SK-N-SH (cell line): ENCODE measurements at regions not wholly inside any gene's neighbourhood (a gene's known extent, or its start where the extent isn't known, plus 50 kb on each side); places are given as distances from the start of the nearest gene placed in this dataset.

Experiments
- CTCF ChIA-PET: fragments of 300-600, 350-600 bp; formaldehyde crosslinking; extraction: SDS; loops from one replicate; lab custom pipeline; 2021; lab: Yijun Ruan, JAX
- POLR2A ChIA-PET: fragments of 350-600 bp; sonication (Branson Sonifier 250); formaldehyde crosslinking; extraction: SDS; loops from one replicate; lab custom pipeline; 2020; ENCODE audit warnings: antibody characterized with exemption, inconsistent platforms; lab: Yijun Ruan, JAX
- DNase-seq: peaks from one replicate; pipeline ENCODE4 v3.0.0; 2012
- H2AFZ ChIP-seq: fragments of 200-600 bp; sonication (generic); 2 replicates; pipeline ENCODE4 v1.8.1; 2016; ENCODE audit warnings: antibody characterized with exemption, mild to moderate bottlenecking, low read depth
- H3F3A ChIP-seq: fragments of 200-600 bp; sonication (generic); replicated peaks from 2 replicates; pipeline ENCODE3; 2016; ENCODE audit warnings: antibody characterized with exemption, mild to moderate bottlenecking; ENCODE audit not compliant: insufficient read depth
- H3K27ac ChIP-seq, 2 experiments: fragments of 200-500 bp in 1 of 2; fragments of 200-600 bp in 1 of 2; sonication (Bioruptor generic) in 1 of 2; sonication (generic), shearing (Covaris generic) in 1 of 2; 2 replicates each; pipeline versions ENCODE4 v1.5.1 to v1.6.1; 2014 to 2016; ENCODE audit warnings: low read depth in 2 of 2, inconsistent platforms in 1 of 2, low read length in 1 of 2, mild to moderate bottlenecking in 1 of 2, mixed read lengths in 1 of 2
- H3K27me3 ChIP-seq: fragments of 200-600 bp; sonication (generic), shearing (Covaris generic); 2 replicates; pipeline ENCODE4 v1.6.1; 2016; ENCODE audit warnings: mixed run types; ENCODE audit not compliant: insufficient read depth
- H3K36me3 ChIP-seq, 2 experiments: fragments of 200-500 bp in 1 of 2; fragments of 200-600 bp in 1 of 2; sonication (Bioruptor generic) in 1 of 2; sonication (generic) in 1 of 2; replicated peaks in 1 of 2; 2 replicates each; pipeline versions ENCODE3 to v1.5.1; 2014 to 2016; ENCODE audit warnings: low read length in 1 of 2, mild to moderate bottlenecking in 1 of 2; ENCODE audit not compliant: insufficient read depth in 2 of 2, control insufficient read depth in 1 of 2
- H3K4me1 ChIP-seq, 2 experiments: fragments of 200-500 bp in 1 of 2; fragments of 200-600 bp in 1 of 2; sonication (Bioruptor generic) in 1 of 2; sonication (generic), shearing (Covaris generic) in 1 of 2; 2 replicates each; pipeline versions ENCODE4 v1.5.1 to v1.6.1; 2014 to 2016; ENCODE audit warnings: low read depth in 1 of 2, low read length in 1 of 2, mixed run types in 1 of 2; ENCODE audit not compliant: insufficient read depth in 2 of 2, control insufficient read depth in 1 of 2
- H3K4me2 ChIP-seq: fragments of 200-600 bp; sonication (generic), shearing (Covaris generic); 2 replicates; pipeline ENCODE4 v1.6.1; 2017; ENCODE audit warnings: mixed run types
- H3K4me3 ChIP-seq, 2 experiments: fragments of 200-500 bp in 1 of 2; fragments of 200-600 bp in 1 of 2; sonication (Bioruptor generic) in 1 of 2; sonication (generic), shearing (Covaris generic) in 1 of 2; 2 replicates each; pipeline versions ENCODE4 v1.5.1 to v1.8.1; 2014 to 2016; ENCODE audit warnings: low read depth in 2 of 2, inconsistent platforms in 1 of 2, low read length in 1 of 2, mild to moderate bottlenecking in 1 of 2, mixed read lengths in 1 of 2, moderate library complexity in 1 of 2
- H3K79me2 ChIP-seq: fragments of 200-600 bp; sonication (generic); 2 replicates; pipeline ENCODE4 v1.8.1; 2017; ENCODE audit warnings: mild to moderate bottlenecking; ENCODE audit not compliant: insufficient read depth
- H3K9ac ChIP-seq: fragments of 200-600 bp; sonication (generic); 2 replicates; pipeline ENCODE4 v1.6.1; 2017; ENCODE audit warnings: mixed run types
- H3K9me2 ChIP-seq: fragments of 200-600 bp; sonication (generic); 2 replicates; pipeline ENCODE4 v1.6.1; 2017; ENCODE audit warnings: mixed run types
- H3K9me3 ChIP-seq: fragments of 200-600 bp; sonication (generic); 2 replicates; pipeline ENCODE4 v1.6.1; 2017; ENCODE audit warnings: mixed run types, mild to moderate bottlenecking, moderate library complexity
- H4K20me1 ChIP-seq: fragments of 200-600 bp; sonication (generic); 2 replicates; pipeline ENCODE4 v1.6.1; 2017; ENCODE audit warnings: mild to moderate bottlenecking, mixed run types; ENCODE audit not compliant: insufficient read depth
- CHD2 ChIP-seq: fragments of 150-350 bp; IDR thresholded peaks from 2 replicates; pipeline ENCODE4 v1.6.1; 2018; ENCODE audit warnings: low read length; ENCODE audit not compliant: partially characterized antibody
- ELF1 ChIP-seq: IDR thresholded peaks from 2 replicates; pipeline ENCODE4 v1.4.0; 2012
- GABPA ChIP-seq: IDR thresholded peaks from 2 replicates; pipeline ENCODE4 v1.4.0; 2012; ENCODE audit warnings: low read depth, mild to moderate bottlenecking
- GATA2 ChIP-seq: sonication (generic); formaldehyde crosslinking; IDR thresholded peaks from 2 replicates; pipeline ENCODE4 v1.5.0; 2020; ENCODE audit warnings: mild to moderate bottlenecking, missing genetic modification reagents
- MEF2A ChIP-seq: IDR thresholded peaks from 2 replicates; pipeline ENCODE4 v1.4.0; 2012; ENCODE audit warnings: low read depth, borderline replicate concordance
- NFIC ChIP-seq: IDR thresholded peaks from 2 replicates; pipeline ENCODE4 v1.4.0; 2012; ENCODE audit warnings: borderline replicate concordance
- NRF1 ChIP-seq: IDR thresholded peaks from 2 replicates; pipeline ENCODE4 v1.6.1; 2012; ENCODE audit warnings: low read depth, mild to moderate bottlenecking, low read length
- RAD21 ChIP-seq: IDR thresholded peaks from 2 replicates; pipeline ENCODE4 v1.6.1; 2012; ENCODE audit warnings: mild to moderate bottlenecking, low read length
- RFX5 ChIP-seq: IDR thresholded peaks from 2 replicates; pipeline ENCODE4 v1.6.1; 2012; ENCODE audit warnings: mild to moderate bottlenecking, improper control_type of control experiment, low read length
- SIN3A ChIP-seq: IDR thresholded peaks from 2 replicates; pipeline ENCODE4 v1.6.1; 2012; ENCODE audit warnings: low read depth, mild to moderate bottlenecking, low read length, moderate library complexity, borderline replicate concordance
- SMC3 ChIP-seq: IDR thresholded peaks from 2 replicates; pipeline ENCODE4 v1.6.1; 2012; ENCODE audit warnings: low read depth, low read length, improper control_type of control experiment
- TAF1 ChIP-seq: IDR thresholded peaks from 2 replicates; pipeline ENCODE4 v1.6.1; 2012; ENCODE audit warnings: low read depth, mild to moderate bottlenecking, low read length, moderate library complexity, borderline replicate concordance
- WGBS: methylation state at CpG from one replicate; pipeline ENCODE4 v1.1.6; 2017; ENCODE audit warnings: low lambda C conversion rate; 5-methylcytosine and 5-hydroxymethylcytosine counted together
- TF ChIP-seq, protein P1 (sequence below): fragments of 150-350 bp; IDR thresholded peaks from 2 replicates; pipeline ENCODE4 v1.6.1; 2016; ENCODE audit warnings: mild to moderate bottlenecking, low read depth, low read length
- TF ChIP-seq, protein P2 (sequence below): fragments of 150-350 bp; IDR thresholded peaks from 2 replicates; pipeline ENCODE4 v1.6.1; 2017; ENCODE audit warnings: antibody characterized with exemption, low read length, low read depth, borderline replicate concordance
- TF ChIP-seq, protein P3 (sequence below): IDR thresholded peaks from 2 replicates; pipeline ENCODE4 v1.4.0; 2012; ENCODE audit warnings: low read depth, borderline replicate concordance
- TF ChIP-seq, protein P4 (sequence below): IDR thresholded peaks from 2 replicates; pipeline ENCODE4 v1.6.1; 2012; ENCODE audit warnings: mild to moderate bottlenecking, low read depth, low read length, moderate library complexity

DNA sequence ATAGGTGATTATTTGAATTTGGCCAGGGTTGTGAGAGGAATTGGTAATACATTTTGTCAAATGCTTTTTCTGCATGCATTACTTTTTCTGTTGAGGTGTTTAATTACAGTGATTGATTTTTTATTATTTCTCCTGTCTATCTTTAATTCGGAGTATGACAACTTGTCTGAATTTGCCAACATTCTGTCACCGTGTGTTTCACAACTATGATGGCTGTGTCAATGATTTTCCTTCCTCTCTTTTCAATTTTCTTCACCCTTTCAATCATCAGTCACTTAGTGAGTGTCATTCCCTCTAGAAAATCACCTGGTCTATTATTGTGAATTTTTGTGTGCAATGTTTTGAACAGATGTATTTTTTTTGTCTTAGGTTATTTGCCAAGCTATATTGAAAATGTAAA lies 1221.4 kb upstream of the CDH18 start:
- H4K20me1 ChIP-seq: no peaks in the 10 kb centered on the region
- H3K9ac ChIP-seq: no peak overlapping the region
- no peak for TF ChIP-seq NFIC
- no peak overlapping the region for H3K4me3 ChIP-seq
- no peak overlapping the region for H3K27ac ChIP-seq
- no peak overlapping the region for H2AFZ ChIP-seq
- ChIA-PET CTCF (no interaction called here), POLR2A (no interaction called here)
- no peak overlapping the region for H3K4me2 ChIP-seq
- no peaks in the 10 kb centered on the region for H3K9me2 ChIP-seq
- no peaks in the 10 kb centered on the region for H3K27me3 ChIP-seq
- no peaks in the 10 kb centered on the region for H3K36me3 ChIP-seq
- H3K79me2 ChIP-seq: no peaks in the 10 kb centered on the region
- no peaks in the 10 kb centered on the region for H3K9me3 ChIP-seq
- DNase-seq: no peak
- no peaks in the 10 kb centered on the region for H3K4me1 ChIP-seq
- H3F3A ChIP-seq: no peaks in the 10 kb centered on the region
- WGBS: 26% methylated on average over 2 of the region's 2 CpGs

DNA sequence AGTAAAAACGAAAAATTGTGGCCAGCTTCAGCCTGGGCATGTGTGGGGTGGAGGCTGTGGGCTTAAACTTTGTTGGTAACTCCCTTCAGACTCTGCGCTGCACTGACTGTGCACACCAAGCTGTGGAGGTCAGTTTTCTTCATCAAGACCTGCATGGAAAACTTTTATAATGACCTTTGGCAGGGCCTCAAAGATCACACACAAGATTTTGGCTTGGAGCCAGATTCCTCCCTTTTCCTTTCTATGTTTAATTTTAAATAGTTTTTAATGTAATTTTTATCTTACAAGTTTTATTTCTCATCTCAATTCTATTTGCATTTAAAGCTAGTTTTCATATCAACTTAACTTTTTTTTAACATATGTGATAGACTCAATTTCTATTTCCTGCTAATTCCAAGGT lies 1211.1 kb upstream of the CDH18 start:
- H3K27me3 ChIP-seq: no peaks in the 10 kb centered on the region
- POLR2A ChIA-PET: no interaction called here
- H3K4me3 ChIP-seq: no peak overlapping the region
- no peaks in the 10 kb centered on the region for H3K36me3 ChIP-seq
- no peaks in the 10 kb centered on the region for H3F3A ChIP-seq
- no peaks in the 10 kb centered on the region for H3K4me1 ChIP-seq
- no peak overlapping the region for H3K9ac ChIP-seq
- CTCF ChIA-PET: no interaction called here
- DNase-seq: no peak
- no peak overlapping the region for H3K4me2 ChIP-seq
- no peaks in the 10 kb centered on the region for H4K20me1 ChIP-seq
- H3K9me3 ChIP-seq: no peaks in the 10 kb centered on the region
- no peaks in the 10 kb centered on the region for H3K79me2 ChIP-seq
- 6% methylated on average over 1 of the region's 2 CpGs for whole genome bisulfite sequencing
- H2AFZ ChIP-seq: no peak overlapping the region
- no peak for TF ChIP-seq MEF2A
- TF ChIP-seq, protein P1, sequence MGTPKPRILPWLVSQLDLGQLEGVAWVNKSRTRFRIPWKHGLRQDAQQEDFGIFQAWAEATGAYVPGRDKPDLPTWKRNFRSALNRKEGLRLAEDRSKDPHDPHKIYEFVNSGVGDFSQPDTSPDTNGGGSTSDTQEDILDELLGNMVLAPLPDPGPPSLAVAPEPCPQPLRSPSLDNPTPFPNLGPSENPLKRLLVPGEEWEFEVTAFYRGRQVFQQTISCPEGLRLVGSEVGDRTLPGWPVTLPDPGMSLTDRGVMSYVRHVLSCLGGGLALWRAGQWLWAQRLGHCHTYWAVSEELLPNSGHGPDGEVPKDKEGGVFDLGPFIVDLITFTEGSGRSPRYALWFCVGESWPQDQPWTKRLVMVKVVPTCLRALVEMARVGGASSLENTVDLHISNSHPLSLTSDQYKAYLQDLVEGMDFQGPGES: no peak
- no peak for TF ChIP-seq RFX5
- TF ChIP-seq, protein P2, sequence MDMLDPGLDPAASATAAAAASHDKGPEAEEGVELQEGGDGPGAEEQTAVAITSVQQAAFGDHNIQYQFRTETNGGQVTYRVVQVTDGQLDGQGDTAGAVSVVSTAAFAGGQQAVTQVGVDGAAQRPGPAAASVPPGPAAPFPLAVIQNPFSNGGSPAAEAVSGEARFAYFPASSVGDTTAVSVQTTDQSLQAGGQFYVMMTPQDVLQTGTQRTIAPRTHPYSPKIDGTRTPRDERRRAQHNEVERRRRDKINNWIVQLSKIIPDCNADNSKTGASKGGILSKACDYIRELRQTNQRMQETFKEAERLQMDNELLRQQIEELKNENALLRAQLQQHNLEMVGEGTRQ: no peak
- TF ChIP-seq GABPA: no peak
- no peak for TF ChIP-seq NRF1
- TF ChIP-seq, protein P3, sequence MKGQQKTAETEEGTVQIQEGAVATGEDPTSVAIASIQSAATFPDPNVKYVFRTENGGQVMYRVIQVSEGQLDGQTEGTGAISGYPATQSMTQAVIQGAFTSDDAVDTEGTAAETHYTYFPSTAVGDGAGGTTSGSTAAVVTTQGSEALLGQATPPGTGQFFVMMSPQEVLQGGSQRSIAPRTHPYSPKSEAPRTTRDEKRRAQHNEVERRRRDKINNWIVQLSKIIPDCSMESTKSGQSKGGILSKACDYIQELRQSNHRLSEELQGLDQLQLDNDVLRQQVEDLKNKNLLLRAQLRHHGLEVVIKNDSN: no peak
- TF ChIP-seq, protein P4, sequence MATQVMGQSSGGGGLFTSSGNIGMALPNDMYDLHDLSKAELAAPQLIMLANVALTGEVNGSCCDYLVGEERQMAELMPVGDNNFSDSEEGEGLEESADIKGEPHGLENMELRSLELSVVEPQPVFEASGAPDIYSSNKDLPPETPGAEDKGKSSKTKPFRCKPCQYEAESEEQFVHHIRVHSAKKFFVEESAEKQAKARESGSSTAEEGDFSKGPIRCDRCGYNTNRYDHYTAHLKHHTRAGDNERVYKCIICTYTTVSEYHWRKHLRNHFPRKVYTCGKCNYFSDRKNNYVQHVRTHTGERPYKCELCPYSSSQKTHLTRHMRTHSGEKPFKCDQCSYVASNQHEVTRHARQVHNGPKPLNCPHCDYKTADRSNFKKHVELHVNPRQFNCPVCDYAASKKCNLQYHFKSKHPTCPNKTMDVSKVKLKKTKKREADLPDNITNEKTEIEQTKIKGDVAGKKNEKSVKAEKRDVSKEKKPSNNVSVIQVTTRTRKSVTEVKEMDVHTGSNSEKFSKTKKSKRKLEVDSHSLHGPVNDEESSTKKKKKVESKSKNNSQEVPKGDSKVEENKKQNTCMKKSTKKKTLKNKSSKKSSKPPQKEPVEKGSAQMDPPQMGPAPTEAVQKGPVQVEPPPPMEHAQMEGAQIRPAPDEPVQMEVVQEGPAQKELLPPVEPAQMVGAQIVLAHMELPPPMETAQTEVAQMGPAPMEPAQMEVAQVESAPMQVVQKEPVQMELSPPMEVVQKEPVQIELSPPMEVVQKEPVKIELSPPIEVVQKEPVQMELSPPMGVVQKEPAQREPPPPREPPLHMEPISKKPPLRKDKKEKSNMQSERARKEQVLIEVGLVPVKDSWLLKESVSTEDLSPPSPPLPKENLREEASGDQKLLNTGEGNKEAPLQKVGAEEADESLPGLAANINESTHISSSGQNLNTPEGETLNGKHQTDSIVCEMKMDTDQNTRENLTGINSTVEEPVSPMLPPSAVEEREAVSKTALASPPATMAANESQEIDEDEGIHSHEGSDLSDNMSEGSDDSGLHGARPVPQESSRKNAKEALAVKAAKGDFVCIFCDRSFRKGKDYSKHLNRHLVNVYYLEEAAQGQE: no peak
- no peak for TF ChIP-seq RAD21
- TF ChIP-seq SIN3A: no peak
- no peak for TF ChIP-seq GATA2 (CRISPR knock-in tag)
- TF ChIP-seq ELF1: no peak
- TF ChIP-seq TAF1: no peak
- no peak for TF ChIP-seq SMC3
- no peak for TF ChIP-seq CHD2
- TF ChIP-seq, all 33 proteins: peak for 0
- Histone ChIP-seq H3K9me2 (no peaks in the 10 kb centered on the region), H3K27ac (no peak overlapping the region)
